ENCODE measurements at regions not wholly inside any gene's neighbourhood (a gene's known extent, or its start where the extent isn't known, plus 50 kb on each side); places are given as distances from the start of the nearest gene placed in this dataset.

DNA sequence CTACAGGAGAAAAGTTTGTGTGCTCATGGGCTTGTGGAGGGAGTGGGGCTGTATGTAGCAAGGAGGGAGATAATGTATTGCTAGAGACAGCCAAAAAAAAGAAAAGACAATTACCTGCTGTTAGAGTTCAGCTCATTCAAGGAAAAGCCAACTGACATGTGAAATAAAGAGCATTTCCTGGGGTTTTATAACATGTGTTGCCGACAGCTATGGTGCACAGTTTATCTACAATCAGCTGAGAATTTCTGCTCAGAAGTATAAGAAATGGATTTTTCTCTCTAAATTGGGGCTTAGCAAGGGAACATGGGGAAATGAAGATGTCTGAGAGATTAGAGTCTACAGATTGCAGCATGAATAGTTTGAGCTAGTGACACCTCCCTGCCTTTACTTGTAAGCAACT lies 674.1 kb downstream of the SUCLG1 start:
- Histone ChIP-seq H2AFZ (ENCODE audit: low read depth, low read length) (no peak overlapping the region), H3K4me1 (ENCODE audit: insufficient read depth, low read length) (no peaks in the 10 kb centered on the region), H3K27me3 (ENCODE audit: insufficient read depth, low read length) (no peaks in the 10 kb centered on the region), H3K9me3 (ENCODE audit: low read length) (no peaks in the 10 kb centered on the region), H3K4me3 (ENCODE audit: low read length) (no peak overlapping the region), H3K36me3 (ENCODE audit: insufficient read depth, low read length) (no peaks in the 10 kb centered on the region)

DNA sequence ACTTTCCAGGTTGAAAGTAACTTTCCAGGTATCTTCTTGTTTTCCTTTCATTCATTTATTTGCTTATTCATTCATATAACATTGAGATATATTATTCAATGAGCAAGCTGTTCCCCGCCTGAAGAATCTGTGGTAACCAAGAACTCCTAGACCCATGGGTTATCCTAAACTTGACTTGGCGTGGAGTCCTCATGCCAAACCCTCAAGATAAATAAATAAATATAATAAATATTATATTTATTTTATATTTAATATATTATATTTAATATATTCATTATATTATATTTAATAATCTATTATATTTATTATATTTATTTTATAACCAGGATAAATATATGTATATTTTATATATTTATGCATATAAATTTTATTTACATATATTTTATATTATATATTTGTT lies 674.8 kb downstream of the SUCLG1 start:
- no peaks in the 10 kb centered on the region for H3K9me3 ChIP-seq (ENCODE audit: low read length)
- no peaks in the 10 kb centered on the region for H3K27me3 ChIP-seq (ENCODE audit: insufficient read depth, low read length)
- no peaks in the 10 kb centered on the region for H3K36me3 ChIP-seq (ENCODE audit: insufficient read depth, low read length)
- H3K4me3 ChIP-seq (ENCODE audit: low read length) = no peak overlapping the region
- H3K4me1 ChIP-seq (ENCODE audit: insufficient read depth, low read length) = no peaks in the 10 kb centered on the region
- no peak overlapping the region for H2AFZ ChIP-seq (ENCODE audit: low read depth, low read length)

DNA sequence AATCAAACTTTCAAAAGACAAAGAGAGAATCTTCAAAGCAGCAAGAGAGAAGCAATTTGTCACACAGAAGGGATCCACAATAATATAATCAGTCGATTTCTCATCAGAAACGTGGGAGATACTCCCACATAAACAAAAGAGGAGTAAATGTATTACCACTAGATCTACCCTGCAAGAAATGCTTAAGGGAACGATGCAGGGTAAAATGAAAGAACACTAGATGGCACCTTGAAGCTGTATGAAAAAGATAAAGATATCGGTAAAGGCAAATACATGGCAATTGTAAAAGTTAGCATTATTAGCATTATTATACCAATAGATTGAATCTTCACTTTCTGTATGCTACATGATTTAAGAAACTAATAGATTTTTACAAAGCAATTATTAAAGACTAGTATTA lies 677.0 kb downstream of the SUCLG1 start:
- Histone ChIP-seq H3K36me3 (ENCODE audit: insufficient read depth, low read length) (no peaks in the 10 kb centered on the region), H3K9me3 (ENCODE audit: low read length) (no peaks in the 10 kb centered on the region), H3K4me3 (ENCODE audit: low read length) (no peak overlapping the region), H3K27me3 (ENCODE audit: insufficient read depth, low read length) (no peaks in the 10 kb centered on the region), H2AFZ (ENCODE audit: low read depth, low read length) (no peak overlapping the region), H3K4me1 (ENCODE audit: insufficient read depth, low read length) (no peaks in the 10 kb centered on the region)

DNA sequence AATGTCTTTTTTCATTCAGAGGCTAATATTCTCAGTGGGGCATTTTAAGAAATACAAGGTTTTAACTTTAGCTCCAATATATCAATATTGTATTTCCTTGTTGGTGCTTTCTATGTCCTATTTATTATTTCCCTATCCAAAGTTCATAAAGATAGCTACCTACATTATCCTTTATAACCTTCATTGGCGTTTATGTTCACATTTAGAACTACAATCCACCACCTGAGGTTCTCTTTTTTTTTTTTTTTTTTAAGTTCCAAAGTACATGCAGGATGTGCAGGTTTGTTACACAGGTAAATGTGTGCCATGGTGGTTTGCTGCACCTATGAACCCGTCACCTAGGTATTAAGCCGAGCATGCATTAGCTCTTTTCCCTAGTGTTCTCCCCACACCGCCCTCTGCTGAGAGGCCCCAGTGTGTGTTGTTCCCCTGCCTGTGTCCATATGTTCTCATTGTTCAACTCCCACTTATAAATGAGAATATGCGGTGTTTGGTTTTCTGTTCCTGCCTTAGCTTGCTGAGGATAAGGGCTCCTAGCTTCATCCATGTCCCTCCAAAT lies 694.6 kb downstream of the SUCLG1 start:
- H3K36me3 ChIP-seq (ENCODE audit: insufficient read depth, low read length) = no peaks in the 10 kb centered on the region
- no peak overlapping the region for H3K4me3 ChIP-seq (ENCODE audit: low read length)
- H3K27me3 ChIP-seq (ENCODE audit: insufficient read depth, low read length) = no peaks in the 10 kb centered on the region
- no peak overlapping the region for H2AFZ ChIP-seq (ENCODE audit: low read depth, low read length)
- H3K4me1 ChIP-seq (ENCODE audit: insufficient read depth, low read length) = no peaks in the 10 kb centered on the region
- H3K9me3 ChIP-seq (ENCODE audit: low read length) = no peaks in the 10 kb centered on the region

DNA sequence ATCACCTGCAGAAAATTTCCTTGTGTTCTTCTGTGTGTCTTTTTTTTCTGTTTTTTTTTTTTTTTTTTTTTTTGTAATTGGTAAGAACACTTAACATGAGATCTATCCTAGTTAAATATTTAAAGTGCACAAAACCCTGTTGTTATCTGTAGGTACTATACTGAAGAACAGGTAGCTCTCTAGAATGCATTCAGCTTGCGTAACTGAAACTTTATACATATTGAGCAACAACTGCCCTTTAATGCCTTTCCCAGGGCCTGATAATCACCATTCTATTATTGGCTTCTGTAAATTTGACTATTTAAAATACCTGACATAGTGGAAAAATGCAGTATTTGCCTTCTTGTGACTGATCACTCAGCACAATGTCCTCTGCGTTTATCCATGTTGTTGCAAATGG lies 701.8 kb downstream of the SUCLG1 start:
- no peaks in the 10 kb centered on the region for H3K9me3 ChIP-seq (ENCODE audit: low read length)
- no peaks in the 10 kb centered on the region for H3K4me1 ChIP-seq (ENCODE audit: insufficient read depth, low read length)
- H3K4me3 ChIP-seq (ENCODE audit: low read length) = no peak overlapping the region

DNA sequence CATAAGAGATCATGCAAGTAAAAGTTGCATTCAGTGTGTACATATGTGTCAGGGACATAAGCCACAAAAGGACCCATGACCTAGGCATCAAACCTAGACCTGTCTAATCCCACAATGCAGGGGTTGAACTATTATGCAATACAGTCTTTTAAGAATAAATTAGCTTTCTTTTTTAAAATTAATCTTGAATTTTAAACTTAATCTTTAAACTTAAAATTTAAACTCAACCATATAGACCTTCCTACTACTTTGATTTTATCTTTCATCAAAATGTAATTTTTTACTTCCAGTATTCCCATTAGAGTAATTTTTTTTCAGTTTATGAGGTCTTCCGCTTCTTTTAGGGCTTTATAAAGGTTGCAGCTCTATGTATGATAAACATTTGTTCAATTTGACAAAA lies 702.9 kb downstream of the SUCLG1 start:
- Histone ChIP-seq H3K27me3 (ENCODE audit: insufficient read depth, low read length) (no peaks in the 10 kb centered on the region), H3K36me3 (ENCODE audit: insufficient read depth, low read length) (no peaks in the 10 kb centered on the region), H3K4me1 (ENCODE audit: insufficient read depth, low read length) (no peaks in the 10 kb centered on the region), H3K4me3 (ENCODE audit: low read length) (no peak overlapping the region), H3K9me3 (ENCODE audit: low read length) (no peaks in the 10 kb centered on the region), H2AFZ (ENCODE audit: low read depth, low read length) (no peak overlapping the region)

More for the DNA sequence above, 701.8 kb downstream of the SUCLG1 start:
- Histone ChIP-seq H3K27me3 (ENCODE audit: insufficient read depth, low read length) (no peaks in the 10 kb centered on the region), H3K36me3 (ENCODE audit: insufficient read depth, low read length) (no peaks in the 10 kb centered on the region), H2AFZ (ENCODE audit: low read depth, low read length) (no peak overlapping the region)

DNA sequence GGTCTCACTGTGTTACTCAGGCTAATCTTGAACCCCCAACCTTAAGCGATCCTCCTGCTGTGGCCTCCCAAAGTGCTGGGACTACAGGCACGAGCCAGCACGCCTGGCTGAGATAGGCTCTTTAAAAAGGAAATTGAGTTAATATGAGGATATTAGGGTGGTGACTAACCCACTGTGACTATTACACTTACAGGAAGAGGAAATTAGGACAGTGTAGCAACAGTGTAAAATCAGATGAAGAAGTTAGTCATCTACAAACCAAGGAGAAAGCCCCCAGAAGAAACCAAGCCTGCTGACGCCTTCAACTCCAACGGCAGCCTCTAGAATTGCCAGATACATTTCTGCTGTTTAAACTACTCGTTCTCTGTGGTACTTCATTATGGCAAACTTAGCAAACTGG lies 711.9 kb downstream of the SUCLG1 start:
- H3K4me3 ChIP-seq (ENCODE audit: low read length) = no peak overlapping the region
- H2AFZ ChIP-seq (ENCODE audit: low read depth, low read length) = no peak overlapping the region
- no peaks in the 10 kb centered on the region for H3K27me3 ChIP-seq (ENCODE audit: insufficient read depth, low read length)
- no peaks in the 10 kb centered on the region for H3K9me3 ChIP-seq (ENCODE audit: low read length)
- no peaks in the 10 kb centered on the region for H3K36me3 ChIP-seq (ENCODE audit: insufficient read depth, low read length)
- H3K4me1 ChIP-seq (ENCODE audit: insufficient read depth, low read length) = no peaks in the 10 kb centered on the region

DNA sequence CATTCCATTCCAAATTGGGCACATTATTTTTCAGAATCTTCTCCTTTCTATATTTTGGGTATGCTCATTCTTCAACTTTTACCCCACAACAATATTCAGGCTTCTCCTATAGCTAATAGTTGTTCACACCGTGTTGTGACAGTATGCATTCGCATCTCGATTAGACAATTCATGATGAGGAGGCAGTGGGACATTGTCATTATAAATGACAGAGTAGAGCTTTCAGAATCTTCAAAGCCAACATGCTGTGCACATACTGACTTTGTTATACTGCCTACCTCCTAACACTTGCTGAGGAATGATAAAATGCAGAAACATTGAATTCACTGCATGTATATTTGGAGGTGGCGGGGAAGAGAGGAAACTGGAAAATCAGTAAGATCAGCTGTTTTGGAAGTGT lies 714.2 kb downstream of the SUCLG1 start:
- no peaks in the 10 kb centered on the region for H3K27me3 ChIP-seq (ENCODE audit: insufficient read depth, low read length)
- no peaks in the 10 kb centered on the region for H3K4me1 ChIP-seq (ENCODE audit: insufficient read depth, low read length)

DNA sequence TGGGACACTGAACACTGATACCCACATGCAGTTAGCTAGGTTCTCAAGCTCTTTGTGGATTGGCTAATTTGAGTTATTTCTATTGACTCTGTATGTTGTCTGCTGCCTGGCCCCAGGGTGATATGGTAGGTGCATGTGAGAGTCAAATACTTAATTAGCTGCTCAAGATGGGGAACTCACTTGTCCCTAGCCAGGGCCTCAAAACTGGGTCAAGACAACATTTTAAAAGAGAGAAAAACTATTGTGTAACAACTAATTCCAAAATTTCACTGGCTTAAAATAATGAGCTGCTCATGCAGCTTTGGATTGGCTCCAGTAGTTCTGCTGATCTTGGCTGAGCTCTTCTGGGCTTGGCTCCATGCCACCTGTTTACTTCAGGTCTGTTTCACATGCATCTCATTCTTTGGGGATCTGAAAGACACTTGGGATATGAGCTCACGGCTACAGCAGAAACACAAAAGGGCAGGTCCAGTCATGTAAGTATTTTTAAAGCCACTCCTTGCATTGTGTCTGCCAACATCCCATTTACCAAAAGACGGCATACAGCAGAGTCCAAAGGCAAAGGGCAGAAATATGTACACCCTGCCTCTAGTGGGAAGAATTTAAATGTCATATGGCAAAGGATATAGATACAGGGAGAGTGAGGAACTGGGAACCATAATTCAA lies 716.8 kb downstream of the SUCLG1 start:
- no peak overlapping the region for H3K4me3 ChIP-seq (ENCODE audit: low read length)
- H2AFZ ChIP-seq (ENCODE audit: low read depth, low read length) = no peak overlapping the region
- no peaks in the 10 kb centered on the region for H3K9me3 ChIP-seq (ENCODE audit: low read length)
- H3K27me3 ChIP-seq (ENCODE audit: insufficient read depth, low read length) = no peaks in the 10 kb centered on the region
- no peaks in the 10 kb centered on the region for H3K4me1 ChIP-seq (ENCODE audit: insufficient read depth, low read length)
- H3K36me3 ChIP-seq (ENCODE audit: insufficient read depth, low read length) = no peaks in the 10 kb centered on the region

More for the DNA sequence above, 714.2 kb downstream of the SUCLG1 start:
- no peak overlapping the region for H3K4me3 ChIP-seq (ENCODE audit: low read length)
- H3K9me3 ChIP-seq (ENCODE audit: low read length) = no peaks in the 10 kb centered on the region
- H2AFZ ChIP-seq (ENCODE audit: low read depth, low read length) = no peak overlapping the region
- H3K36me3 ChIP-seq (ENCODE audit: insufficient read depth, low read length) = no peaks in the 10 kb centered on the region

DNA sequence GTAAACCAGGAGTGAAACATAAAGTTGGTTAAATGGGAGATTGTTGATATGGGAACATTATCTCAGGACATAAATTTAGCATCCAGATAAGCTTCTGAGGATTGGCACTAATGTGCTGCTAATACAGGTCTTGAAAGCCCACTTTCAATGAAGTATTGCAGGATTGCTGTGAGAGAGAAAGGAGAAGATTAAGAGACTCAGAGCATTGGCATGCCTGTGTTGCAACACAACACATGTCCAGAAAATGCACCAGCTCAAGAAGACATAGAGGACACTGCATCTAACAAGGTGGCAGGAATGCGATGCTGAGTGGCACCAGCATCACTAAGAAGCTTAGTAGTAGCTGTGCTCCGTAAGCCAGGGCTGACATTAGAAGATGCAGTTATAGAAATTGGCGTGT lies 728.9 kb downstream of the SUCLG1 start:
- Histone ChIP-seq H2AFZ (ENCODE audit: low read depth, low read length) (no peak overlapping the region), H3K36me3 (ENCODE audit: insufficient read depth, low read length) (no peaks in the 10 kb centered on the region), H3K4me3 (ENCODE audit: low read length) (no peak overlapping the region), H3K4me1 (ENCODE audit: insufficient read depth, low read length) (no peaks in the 10 kb centered on the region), H3K9me3 (ENCODE audit: low read length) (no peaks in the 10 kb centered on the region), H3K27me3 (ENCODE audit: insufficient read depth, low read length) (no peaks in the 10 kb centered on the region)

DNA sequence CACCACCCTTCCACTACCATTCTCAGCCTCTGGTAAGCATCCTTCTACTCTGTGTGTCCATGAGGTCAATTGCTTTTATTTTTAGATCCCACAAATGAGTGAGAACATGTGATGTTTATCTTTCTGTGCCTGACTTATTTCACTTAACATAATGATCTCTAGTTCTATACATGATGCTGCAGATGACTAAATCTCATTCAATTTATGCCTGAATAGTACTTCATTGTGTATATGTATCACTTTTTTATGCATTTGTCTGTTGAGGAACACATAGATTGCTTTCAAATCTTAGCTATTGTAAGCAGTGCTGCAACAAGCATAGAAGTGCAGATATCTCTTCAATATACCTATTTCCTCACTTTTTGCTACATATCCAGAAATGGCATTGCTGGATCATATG lies 733.3 kb downstream of the SUCLG1 start:
- Histone ChIP-seq H3K27me3 (ENCODE audit: insufficient read depth, low read length) (no peaks in the 10 kb centered on the region), H3K4me1 (ENCODE audit: insufficient read depth, low read length) (no peaks in the 10 kb centered on the region), H3K9me3 (ENCODE audit: low read length) (no peaks in the 10 kb centered on the region), H2AFZ (ENCODE audit: low read depth, low read length) (no peak overlapping the region), H3K4me3 (ENCODE audit: low read length) (no peak overlapping the region), H3K36me3 (ENCODE audit: insufficient read depth, low read length) (no peaks in the 10 kb centered on the region)

DNA sequence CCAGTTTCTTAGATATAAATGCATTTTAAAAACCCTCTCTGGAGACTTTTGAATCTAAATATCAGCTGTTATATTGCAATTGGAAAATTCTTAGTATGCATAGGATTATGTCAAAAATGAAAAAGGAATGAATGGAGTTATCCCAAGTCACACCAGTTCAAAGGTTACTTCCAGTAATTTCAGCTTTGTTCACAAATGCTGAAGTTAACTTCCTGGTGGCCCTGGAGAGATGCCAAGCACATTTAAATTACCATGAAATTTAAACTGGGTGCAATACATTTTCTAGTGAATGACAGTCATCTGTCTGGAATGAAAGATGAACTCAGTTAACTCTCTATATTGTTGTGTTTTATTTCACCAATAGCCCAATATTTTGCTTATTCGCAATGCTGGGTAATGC lies 753.9 kb downstream of the SUCLG1 start:
- Histone ChIP-seq H3K36me3 (ENCODE audit: insufficient read depth, low read length) (no peaks in the 10 kb centered on the region), H3K27me3 (ENCODE audit: insufficient read depth, low read length) (no peaks in the 10 kb centered on the region), H3K4me3 (ENCODE audit: low read length) (no peak overlapping the region), H3K9me3 (ENCODE audit: low read length) (no peaks in the 10 kb centered on the region), H2AFZ (ENCODE audit: low read depth, low read length) (no peak overlapping the region), H3K4me1 (ENCODE audit: insufficient read depth, low read length) (no peaks in the 10 kb centered on the region)

DNA sequence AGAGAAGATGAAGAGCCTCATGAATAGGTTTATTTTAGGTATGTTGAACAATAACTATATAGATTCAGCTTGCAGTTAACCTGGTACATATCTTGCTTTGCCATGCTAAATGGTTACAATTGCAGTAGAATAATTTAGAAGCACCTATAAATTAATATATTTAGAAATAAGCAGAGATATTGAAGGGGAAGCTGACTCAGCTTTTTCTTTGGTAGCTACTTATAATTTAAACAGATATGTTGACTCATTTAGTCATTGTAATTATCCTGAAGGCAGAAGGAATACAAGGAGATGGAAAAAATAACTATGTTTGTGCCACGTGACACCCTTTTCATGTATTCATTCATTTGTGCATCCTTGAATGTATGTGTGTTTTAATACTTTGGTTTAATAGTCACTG lies 755.5 kb downstream of the SUCLG1 start:
- Histone ChIP-seq H3K9me3 (ENCODE audit: low read length) (no peaks in the 10 kb centered on the region), H3K4me1 (ENCODE audit: insufficient read depth, low read length) (no peaks in the 10 kb centered on the region), H2AFZ (ENCODE audit: low read depth, low read length) (no peak overlapping the region), H3K36me3 (ENCODE audit: insufficient read depth, low read length) (no peaks in the 10 kb centered on the region), H3K27me3 (ENCODE audit: insufficient read depth, low read length) (no peaks in the 10 kb centered on the region), H3K4me3 (ENCODE audit: low read length) (no peak overlapping the region)

DNA sequence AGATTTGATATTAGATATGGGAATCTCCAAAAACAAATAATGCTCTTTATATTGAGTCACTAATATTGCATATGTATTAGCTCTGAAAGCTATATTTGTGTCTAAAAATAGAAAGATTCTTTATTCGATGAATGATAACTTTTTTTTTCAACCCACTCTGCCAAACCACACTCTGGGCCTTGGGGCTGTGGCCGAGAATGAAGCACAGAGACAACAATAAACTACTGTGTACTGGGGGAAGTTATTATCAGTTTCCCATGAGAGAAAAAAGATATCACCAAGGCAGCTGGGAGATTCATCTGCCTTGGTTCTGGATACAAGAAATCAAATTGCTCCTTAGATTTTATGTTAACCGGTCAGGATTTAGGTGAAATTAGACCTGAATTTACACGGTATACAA lies 762.2 kb downstream of the SUCLG1 start:
- no peaks in the 10 kb centered on the region for H3K36me3 ChIP-seq (ENCODE audit: insufficient read depth, low read length)
- no peaks in the 10 kb centered on the region for H3K4me1 ChIP-seq (ENCODE audit: insufficient read depth, low read length)
- H3K9me3 ChIP-seq (ENCODE audit: low read length) = no peaks in the 10 kb centered on the region
- H3K4me3 ChIP-seq (ENCODE audit: low read length) = no peak overlapping the region
- no peak overlapping the region for H2AFZ ChIP-seq (ENCODE audit: low read depth, low read length)
- H3K27me3 ChIP-seq (ENCODE audit: insufficient read depth, low read length) = no peaks in the 10 kb centered on the region
